ENCODE measurements at regions not wholly inside any gene's neighbourhood (a gene's known extent, or its start where the extent isn't known, plus 50 kb on each side); places are given as distances from the start of the nearest gene placed in this dataset.

GRCh38 chr16:73775841-73776388 lies 520.7 kb upstream of the PSMD7 start:
- no peak for ATAC-seq
- no peaks in the 10 kb centered on the region for H3K9me3 ChIP-seq
- DNase-seq: no peak
- no peaks in the 10 kb centered on the region for H3K4me1 ChIP-seq (ENCODE audit: low read depth)
- H3K4me3 ChIP-seq: no peak overlapping the region
- intact Hi-C loops (cut with DNase I, micrococcal nuclease): no loop called here
- no peaks in the 10 kb centered on the region for H3K36me3 ChIP-seq (ENCODE audit: low read depth)
- no peak for TF ChIP-seq CTCF (IDR thresholded peaks at IDR 0.05)

GRCh38 chr16:73771196-73772064 lies 525.2 kb upstream of the PSMD7 start:
- no peaks in the 10 kb centered on the region for H3K4me1 ChIP-seq (ENCODE audit: low read depth)
- DNase-seq (no peak), ATAC-seq (no peak)
- intact Hi-C loops (cut with DNase I, micrococcal nuclease): no loop called here
- no peak overlapping the region for H3K4me3 ChIP-seq
- TF ChIP-seq CTCF (IDR thresholded peaks at IDR 0.05): no peak
- H3K36me3 ChIP-seq (ENCODE audit: low read depth): no peaks in the 10 kb centered on the region
- no peaks in the 10 kb centered on the region for H3K9me3 ChIP-seq

- no peaks in the 10 kb centered on the region for H3K9me3 ChIP-seq
- H3K36me3 ChIP-seq (ENCODE audit: low read depth): no peaks in the 10 kb centered on the region
- intact Hi-C loops (cut with DNase I, micrococcal nuclease): no loop called here
- H3K4me3 ChIP-seq: no peak overlapping the region
- ATAC-seq (no peak), DNase-seq (no peak)
- H3K4me1 ChIP-seq (ENCODE audit: low read depth): no peaks in the 10 kb centered on the region
- TF ChIP-seq CTCF (IDR thresholded peaks at IDR 0.05): no peak
Measured at GRCh38 chr16:73768786-73769203, 527.8 kb upstream of the PSMD7 start.

DNA sequence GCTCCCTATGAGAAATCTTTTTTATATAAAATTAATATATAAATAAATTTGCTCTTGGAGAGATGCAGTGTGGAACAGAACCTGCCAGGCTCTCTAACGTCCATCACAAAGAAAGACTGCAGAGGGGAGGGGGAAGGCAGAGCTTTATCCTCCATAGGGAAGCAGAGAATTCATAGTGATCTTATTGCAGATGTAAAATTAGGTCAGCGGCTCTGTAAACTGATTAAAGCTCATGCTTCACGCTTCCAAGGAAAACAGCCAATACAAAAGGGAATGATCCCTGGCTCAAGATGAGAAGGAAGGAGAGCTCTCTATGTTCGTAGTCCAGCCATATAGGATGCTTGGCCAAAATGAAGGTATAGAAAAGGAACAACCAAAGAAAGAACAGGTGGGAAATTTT lies 532.3 kb upstream of the PSMD7 start:
- ATAC-seq: no peak
- Histone ChIP-seq H3K36me3 (ENCODE audit: low read depth) (no peaks in the 10 kb centered on the region), H3K4me3 (no peak overlapping the region), H3K9me3 (peaks cover 1% of the 10 kb centered on the region), H3K4me1 (ENCODE audit: low read depth) (no peaks in the 10 kb centered on the region)
- intact Hi-C loops (cut with DNase I, micrococcal nuclease): no loop called here
- no peak for TF ChIP-seq CTCF (IDR thresholded peaks at IDR 0.05)
- no peak for DNase-seq

GRCh38 chr16:73756289-73757178 lies 540.1 kb upstream of the PSMD7 start:
- TF ChIP-seq CTCF (IDR thresholded peaks at IDR 0.05): no peak
- intact Hi-C loops (cut with DNase I, micrococcal nuclease): no loop called here

More at GRCh38 chr16:73756289-73757178, 540.1 kb upstream of the PSMD7 start:
- no peaks in the 10 kb centered on the region for H3K4me1 ChIP-seq (ENCODE audit: low read depth)
- H3K9me3 ChIP-seq: peaks cover 3% of the 10 kb centered on the region
- DNase-seq: no peak
- H3K4me3 ChIP-seq: no peak overlapping the region
- ATAC-seq: no peak
- H3K36me3 ChIP-seq (ENCODE audit: low read depth): no peaks in the 10 kb centered on the region
